HG03045 (cell line): ENCODE measurements at regions not wholly inside any gene's neighbourhood (a gene's known extent, or its start where the extent isn't known, plus 50 kb on each side); places are given as distances from the start of the nearest gene placed in this dataset.

Experiments used
- ATAC-seq: cut with Tn5 transposase; IDR thresholded peaks from one replicate; pipeline ENCODE4 v1.9.1; 2021; ENCODE audit warnings: mild to moderate bottlenecking, moderate library complexity; ENCODE audit not compliant: unreplicated experiment

DNA sequence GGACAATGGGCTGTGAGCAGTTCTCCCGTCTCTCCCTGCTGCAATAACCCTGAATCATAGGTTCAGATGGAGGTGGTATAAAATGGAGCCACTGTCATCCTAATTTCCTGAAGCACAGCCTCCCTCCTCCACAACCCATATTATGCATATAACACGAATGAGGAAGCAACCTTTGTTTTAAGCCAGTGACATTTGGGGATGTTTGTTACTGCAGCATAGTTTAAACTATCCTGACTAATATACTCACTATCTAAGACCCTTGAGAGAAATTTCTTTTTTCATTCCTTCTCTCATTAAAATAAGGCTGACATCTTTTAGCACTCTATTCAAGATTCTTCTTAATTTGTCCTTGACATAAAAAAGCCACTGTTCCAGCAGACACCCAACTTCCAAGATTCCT is 413.4 kb downstream of the SOX9 start:
- ATAC-seq: no peak

DNA sequence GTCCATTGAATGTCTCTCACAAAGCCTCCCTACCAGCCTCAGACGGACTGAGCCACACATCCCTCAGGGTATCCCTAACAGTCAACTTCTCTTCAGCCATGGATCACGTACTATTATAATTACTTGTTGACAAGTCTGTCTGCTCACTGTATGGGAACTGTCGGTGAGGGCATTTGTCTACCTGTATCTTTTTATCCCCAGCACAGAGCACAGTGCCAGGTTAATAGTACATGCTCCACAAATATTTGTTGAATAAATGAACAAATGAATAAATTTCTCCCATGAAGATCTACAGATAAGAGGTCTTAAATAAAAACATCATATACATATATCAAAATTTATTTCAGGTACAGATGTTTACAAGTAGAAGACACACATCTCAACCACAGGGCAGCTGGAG is 414.0 kb downstream of the SOX9 start:
- ATAC-seq: no peak

DNA sequence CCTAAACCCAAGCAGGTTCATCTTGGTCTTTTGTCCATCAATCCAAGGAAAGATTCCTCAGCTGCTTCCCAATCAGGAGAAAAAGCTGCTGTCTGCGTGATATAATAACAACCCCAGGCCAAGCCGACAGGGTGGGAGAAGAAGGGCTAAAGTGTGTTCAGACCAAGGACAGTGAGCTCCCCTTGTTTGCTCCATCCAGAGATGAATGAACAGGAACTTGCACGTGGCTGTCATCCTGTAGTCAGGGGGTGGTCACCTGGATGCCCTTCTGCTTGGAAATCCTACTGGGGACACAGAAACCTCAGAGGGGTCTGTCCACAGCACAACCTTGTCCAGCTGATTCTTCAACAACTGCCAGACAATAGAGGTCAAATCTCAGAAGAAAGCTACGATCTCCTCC is 414.5 kb downstream of the SOX9 start:
- ATAC-seq: no peak

DNA sequence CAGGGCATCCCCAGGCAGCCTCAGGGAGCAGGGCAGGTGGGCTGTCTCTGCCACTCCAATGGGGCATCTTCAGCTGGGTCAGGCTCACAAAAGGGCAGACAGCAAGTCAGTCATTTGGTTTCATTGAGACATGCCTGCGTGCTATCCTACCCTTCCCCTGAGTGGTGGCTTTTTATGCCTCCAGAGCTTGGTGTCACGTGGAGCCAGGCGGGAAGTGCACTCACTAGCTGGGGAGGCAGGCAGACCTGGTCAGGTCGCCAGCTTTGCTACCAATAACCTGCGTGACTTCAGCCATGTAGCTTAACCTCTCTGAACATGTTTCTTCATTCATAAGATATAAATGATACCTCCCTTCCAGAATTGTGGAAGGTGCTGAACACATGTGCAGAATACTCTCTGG is 415.0 kb downstream of the SOX9 start:
- no peak for ATAC-seq

- ATAC-seq: no peak
These were observed 416.0 kb downstream of the SOX9 start for GRCh38 chr17:72536788-72537187.

- ATAC-seq: no peak
These were observed 417.6 kb downstream of the SOX9 start for GRCh38 chr17:72538443-72538842.

DNA sequence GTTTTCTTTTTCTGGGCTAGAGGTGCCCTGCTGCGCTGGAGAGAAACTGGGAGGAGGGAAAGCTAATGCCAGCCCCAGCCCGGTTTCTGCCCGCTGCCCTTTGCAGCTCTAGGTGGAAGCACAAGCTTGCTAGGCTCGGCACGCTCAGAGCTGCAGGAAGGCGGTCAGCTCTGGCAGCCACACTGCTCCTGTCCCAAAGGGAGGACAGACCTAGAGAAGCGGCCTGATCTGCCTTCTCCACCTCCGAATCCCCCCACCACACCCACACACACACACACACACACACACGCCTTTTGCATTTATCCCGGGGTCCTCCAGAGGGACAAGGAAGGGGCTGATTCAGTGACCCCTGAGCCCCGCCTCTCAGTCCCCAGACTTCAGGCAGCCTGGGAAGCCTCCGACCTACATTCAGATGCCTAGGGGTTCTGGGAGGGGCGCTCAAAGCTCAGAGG is 418.1 kb downstream of the SOX9 start:
- ATAC-seq: no peak

GRCh38 chr17:72539981-72540897 is 419.4 kb downstream of the SOX9 start:
- ATAC-seq: peak; percentile 86

- no peak for ATAC-seq
These were observed 421.5 kb downstream of the SOX9 start for GRCh38 chr17:72542317-72542716.

GRCh38 chr17:72545766-72546165 is 424.9 kb downstream of the SOX9 start:
- no peak for ATAC-seq

- ATAC-seq: no peak
These were observed 432.4 kb downstream of the SOX9 start for GRCh38 chr17:72553051-72553755.

- no peak for ATAC-seq
These were observed 433.7 kb downstream of the SOX9 start for GRCh38 chr17:72554508-72554907.

- ATAC-seq: no peak
These were observed 434.2 kb downstream of the SOX9 start for GRCh38 chr17:72555052-72555451.

- ATAC-seq: no peak
These were observed 436.4 kb downstream of the SOX9 start for GRCh38 chr17:72556944-72557826.

DNA sequence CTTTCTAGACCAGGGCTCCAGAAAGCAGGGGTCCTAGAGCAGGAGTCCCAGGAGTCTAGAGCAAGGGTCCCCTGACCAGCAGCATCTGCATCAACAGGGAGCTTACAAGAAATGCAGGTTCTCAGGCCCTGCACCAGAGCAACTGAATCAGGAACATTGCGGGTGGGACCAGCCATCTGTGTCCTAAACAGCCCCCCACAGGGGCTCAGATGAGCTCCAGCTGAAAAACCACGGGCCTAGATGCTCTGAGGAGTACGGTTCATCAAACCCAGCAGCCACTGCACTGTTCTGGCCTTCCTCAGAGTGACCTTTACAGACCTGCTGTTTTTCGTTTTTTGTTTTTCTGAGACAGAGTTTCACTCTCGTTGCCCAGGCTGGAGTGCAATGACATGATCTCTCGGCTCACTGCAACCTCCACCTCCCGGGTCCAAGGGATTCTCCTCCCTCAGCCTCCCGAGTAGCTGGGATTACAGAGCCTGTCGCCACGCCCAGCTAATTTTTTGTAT is 438.2 kb downstream of the SOX9 start:
- no peak for ATAC-seq

DNA sequence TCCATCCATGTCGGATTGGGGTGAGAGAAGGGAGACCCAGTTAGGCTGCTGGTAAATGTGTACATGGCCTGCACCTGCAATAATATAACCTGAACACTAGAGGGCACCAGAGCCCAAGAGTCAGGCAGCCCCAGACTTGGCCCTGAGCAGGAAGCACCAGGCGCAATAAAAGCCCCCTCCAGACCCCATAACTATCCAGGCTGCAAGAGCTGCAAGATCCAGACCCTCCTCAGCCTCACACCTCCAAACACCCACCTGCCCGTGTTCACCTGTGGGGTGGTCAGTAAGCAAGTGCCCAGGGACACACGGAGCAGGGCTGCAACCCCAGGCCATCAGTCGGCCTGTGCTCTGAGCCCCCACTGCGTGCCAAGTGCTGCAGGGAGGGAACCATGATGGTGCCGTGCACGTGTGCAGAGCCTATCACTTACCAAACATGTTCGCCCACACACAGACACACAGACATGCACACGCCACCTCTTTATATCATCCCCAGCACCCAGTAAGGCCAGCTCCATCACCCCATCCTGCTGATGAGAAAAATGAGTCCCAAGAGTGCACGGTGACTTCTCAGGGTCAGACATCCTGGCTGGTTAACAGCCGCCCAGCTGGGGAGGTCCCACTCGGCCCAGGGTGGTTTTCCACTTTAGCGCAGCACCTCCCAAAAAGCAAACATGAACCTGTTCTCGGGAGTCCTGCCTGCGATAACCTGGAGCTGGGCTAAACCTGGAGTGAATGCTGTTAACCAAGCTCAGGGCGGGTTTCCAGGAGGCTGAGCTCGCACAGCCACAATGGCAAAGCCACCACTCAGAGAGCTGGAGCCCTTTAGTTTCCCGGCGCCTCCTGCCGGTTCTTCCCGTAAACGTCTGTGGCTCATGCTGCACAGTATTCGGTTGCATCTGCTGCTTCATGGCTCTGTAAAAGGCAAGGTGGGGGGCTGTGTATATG is 439.8 kb downstream of the SOX9 start:
- ATAC-seq: peak; percentile 57

- no peak for ATAC-seq
These were observed 440.4 kb downstream of the SOX9 start for GRCh38 chr17:72561266-72561665.

- no peak for ATAC-seq
These were observed 440.9 kb downstream of the SOX9 start for GRCh38 chr17:72561680-72562079.

DNA sequence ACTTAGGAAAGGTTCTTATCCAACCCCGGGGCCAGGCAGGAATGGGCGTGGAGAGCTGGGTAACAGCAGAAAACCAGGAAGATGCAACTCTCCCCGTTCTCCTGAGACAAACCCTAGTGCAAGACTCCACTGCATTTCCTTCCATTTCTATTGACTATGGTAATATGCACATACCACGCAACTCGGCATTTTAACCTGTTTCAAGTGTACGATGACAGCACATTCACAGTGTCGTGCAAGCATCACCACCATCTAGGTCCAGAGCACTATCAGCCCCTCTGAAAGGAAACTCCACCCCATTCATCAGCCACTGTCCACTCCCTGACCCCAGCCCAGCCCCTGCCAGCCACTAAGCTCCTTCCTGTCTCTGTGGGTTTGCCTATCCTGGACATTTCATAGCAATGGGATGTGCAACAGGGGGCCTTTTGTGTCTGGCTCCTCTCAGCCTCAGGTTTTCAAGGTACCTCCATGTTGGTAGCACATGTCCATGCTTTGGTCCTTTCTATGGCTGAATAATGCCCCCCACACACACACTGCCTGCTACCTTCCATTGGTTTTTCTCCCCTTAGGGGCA is 441.9 kb downstream of the SOX9 start:
- ATAC-seq: no peak
